OCI-LY1 (cell line): ENCODE measurements at regions not wholly inside any gene's neighbourhood (a gene's known extent, or its start where the extent isn't known, plus 50 kb on each side); places are given as distances from the start of the nearest gene placed in this dataset.
"Not testable (repeated sequence)": the region's sequence is repeated elsewhere in the genome, so short reads cannot be mapped to it uniquely, and the experiment has no call there.

Experiments
- H2AFZ ChIP-seq: fragments of 200-600 bp; sonication (generic), shearing (Covaris generic); 2 replicates; pipeline ENCODE4 v1.6.0; 2014; ENCODE audit warnings: antibody characterized with exemption, mild to moderate bottlenecking, low read length
- H3F3A ChIP-seq: fragments of 200-600 bp; sonication (generic), shearing (Covaris generic); 2 replicates; pipeline ENCODE4 v1.6.0; 2014; ENCODE audit warnings: mild to moderate bottlenecking, antibody characterized with exemption, low read length, moderate library complexity; ENCODE audit not compliant: insufficient read depth
- H3K27ac ChIP-seq: fragments of 200-600 bp; sonication (generic); 2 replicates; pipeline ENCODE4 v1.5.1; 2014; ENCODE audit warnings: low read length, mixed run types, mild to moderate bottlenecking, low read depth; ENCODE audit not compliant: poor library complexity, severe bottlenecking
- H3K27me3 ChIP-seq: fragments of 200-600 bp; sonication (generic); 2 replicates; pipeline ENCODE4 v1.6.0; 2014; ENCODE audit warnings: antibody characterized with exemption, mild to moderate bottlenecking, low read length, moderate library complexity; ENCODE audit not compliant: insufficient read depth
- H3K36me3 ChIP-seq: fragments of 200-600 bp; sonication (generic); 2 replicates; pipeline ENCODE4 v1.6.1; 2014; ENCODE audit warnings: mild to moderate bottlenecking, antibody characterized with exemption, low read length, moderate library complexity, mixed read lengths; ENCODE audit not compliant: insufficient read depth
- H3K4me1 ChIP-seq: fragments of 200-600 bp; sonication (generic); 2 replicates; pipeline ENCODE4 v1.5.1; 2014; ENCODE audit warnings: mild to moderate bottlenecking, low read length, moderate library complexity; ENCODE audit not compliant: insufficient read depth, severe bottlenecking
- H3K4me2 ChIP-seq: fragments of 200-600 bp; sonication (generic), shearing (Covaris generic); 2 replicates; pipeline ENCODE4 v1.6.1; 2014; ENCODE audit warnings: low read length
- H3K4me3 ChIP-seq: fragments of 200-600 bp; sonication (generic); 2 replicates; pipeline ENCODE4 v1.5.1; 2014; ENCODE audit warnings: low read length, low read depth, mild to moderate bottlenecking, mixed read lengths; ENCODE audit not compliant: poor library complexity, severe bottlenecking
- H3K79me2 ChIP-seq: fragments of 200-600 bp; shearing (Covaris generic); 2 replicates; pipeline ENCODE4 v1.6.1; 2016; ENCODE audit warnings: mixed run types, low read length, mixed read lengths; ENCODE audit not compliant: insufficient read depth
- H3K9ac ChIP-seq: fragments of 200-600 bp; sonication (generic), shearing (Covaris generic); 2 replicates; pipeline ENCODE4 v1.6.1; 2014; ENCODE audit warnings: mild to moderate bottlenecking, low read length, mixed read lengths
- H3K9me2 ChIP-seq: fragments of 200-600 bp; sonication (generic), shearing (Covaris generic); 2 replicates; pipeline ENCODE4 v1.6.1; 2014; ENCODE audit warnings: low read depth, mild to moderate bottlenecking, low read length, mixed read lengths
- H3K9me3 ChIP-seq: fragments of 200-600 bp; shearing (Covaris generic); 2 replicates; pipeline ENCODE4 v1.6.1; 2014; ENCODE audit warnings: low read length, mixed read lengths
- H4K20me1 ChIP-seq: fragments of 200-600 bp; sonication (generic), shearing (Covaris generic); 2 replicates; pipeline ENCODE4 v1.6.0; 2016; ENCODE audit warnings: mild to moderate bottlenecking, low read length; ENCODE audit not compliant: insufficient read depth
- CTCF ChIP-seq: fragments of 200-600 bp; sonication (generic), shearing (Covaris generic); IDR thresholded peaks from 2 replicates; pipeline ENCODE4 v1.5.1; 2017; ENCODE audit warnings: mild to moderate bottlenecking, antibody characterized with exemption, low read length, moderate library complexity, mixed read lengths
- EZH2 ChIP-seq: fragments of 200-600 bp; sonication (generic), shearing (Covaris generic); IDR thresholded peaks from 2 replicates; pipeline ENCODE4 v1.8.0; 2017; ENCODE audit warnings: borderline replicate concordance, mixed run types, mild to moderate bottlenecking, antibody characterized with exemption, low read length, moderate library complexity, mixed read lengths

GRCh38 chr15:25572191-25572590 lies 133.4 kb upstream of the UBE3A start:
- Histone ChIP-seq H3K27ac (no peak overlapping the region), H3K4me3 (no peak overlapping the region), H3K79me2 (no peaks in the 10 kb centered on the region), H3F3A (no peaks in the 10 kb centered on the region), H2AFZ (no peak overlapping the region), H3K27me3 (no peaks in the 10 kb centered on the region), H3K36me3 (no peaks in the 10 kb centered on the region), H4K20me1 (no peaks in the 10 kb centered on the region), H3K9me3 (no peaks in the 10 kb centered on the region), H3K4me2 (no peak overlapping the region), H3K4me1 (no peaks in the 10 kb centered on the region), H3K9ac (no peak overlapping the region), H3K9me2 (no peaks in the 10 kb centered on the region)
- TF ChIP-seq EZH2: no peak
- TF ChIP-seq CTCF: no peak

- no peaks in the 10 kb centered on the region for H3K4me1 ChIP-seq
- no peak overlapping the region for H3K4me2 ChIP-seq
- H3K9ac ChIP-seq: no peak overlapping the region
- no peak overlapping the region for H3K4me3 ChIP-seq
- no peaks in the 10 kb centered on the region for H3F3A ChIP-seq
- H3K27me3 ChIP-seq: no peaks in the 10 kb centered on the region
- H3K9me2 ChIP-seq: no peaks in the 10 kb centered on the region
- no peaks in the 10 kb centered on the region for H3K79me2 ChIP-seq
- H2AFZ ChIP-seq: no peak overlapping the region
- TF ChIP-seq CTCF (no peak), EZH2 (no peak)
- H3K27ac ChIP-seq: no peak overlapping the region
- H3K36me3 ChIP-seq: no peaks in the 10 kb centered on the region
- no peaks in the 10 kb centered on the region for H4K20me1 ChIP-seq
- no peaks in the 10 kb centered on the region for H3K9me3 ChIP-seq
Observed at GRCh38 chr15:25568751-25569150, 129.9 kb upstream of the UBE3A start.

- not testable (repeated sequence) for H3F3A ChIP-seq, H3K27me3 ChIP-seq, H3K79me2 ChIP-seq, H3K4me2 ChIP-seq, H3K36me3 ChIP-seq, H3K9me3 ChIP-seq, H2AFZ ChIP-seq, H3K9ac ChIP-seq, H3K27ac ChIP-seq, H3K9me2 ChIP-seq, H3K4me3 ChIP-seq, H4K20me1 ChIP-seq, H3K4me1 ChIP-seq
Observed at GRCh38 chr15:25566545-25566944, 127.7 kb upstream of the UBE3A start.

GRCh38 chr15:25565470-25566264 lies 126.8 kb upstream of the UBE3A start:
- Histone ChIP-seq H3K9me3 (no peaks in the 10 kb centered on the region), H4K20me1 (no peaks in the 10 kb centered on the region), H3K9ac (no peak overlapping the region), H3K36me3 (no peaks in the 10 kb centered on the region), H3K9me2 (no peaks in the 10 kb centered on the region), H3K4me2 (no peak overlapping the region), H3K27me3 (no peaks in the 10 kb centered on the region), H3K27ac (no peak overlapping the region), H2AFZ (no peak overlapping the region), H3F3A (no peaks in the 10 kb centered on the region), H3K79me2 (no peaks in the 10 kb centered on the region), H3K4me1 (no peaks in the 10 kb centered on the region), H3K4me3 (no peak overlapping the region)
- TF ChIP-seq CTCF (no peak), EZH2 (no peak)
